ENCODE measurements at regions not wholly inside any gene's neighbourhood (a gene's known extent, or its start where the extent isn't known, plus 50 kb on each side); places are given as distances from the start of the nearest gene placed in this dataset.

DNA sequence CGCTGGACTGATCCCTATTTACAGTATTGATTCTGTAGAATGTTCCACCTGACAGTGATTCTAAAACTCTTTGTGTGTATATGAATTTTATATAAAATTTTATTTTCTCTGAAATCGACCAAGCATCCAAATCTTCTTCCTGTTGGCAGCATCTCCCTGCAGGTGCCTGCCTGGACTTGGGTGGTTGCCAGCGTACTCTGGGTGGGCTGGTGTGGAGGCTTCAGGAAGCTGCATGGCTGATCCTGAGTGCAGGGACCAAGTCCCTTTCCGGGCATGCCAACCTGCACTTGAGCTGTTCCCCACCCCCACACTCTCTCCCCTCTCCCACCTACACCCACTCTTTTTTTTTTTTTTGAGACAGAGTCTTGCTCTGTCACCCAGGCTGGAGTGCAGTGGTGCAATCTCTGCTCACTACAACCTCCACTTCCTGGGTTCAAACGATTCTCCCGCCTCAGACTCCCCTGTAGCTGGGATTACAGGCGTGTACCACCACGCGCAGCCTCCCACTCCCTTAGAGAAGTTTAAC is 53.2 kb upstream of the ALKAL2 start:
- Histone ChIP-seq H3K9me3 (peaks cover 3 to 42% (median 33%) of the 10 kb centered on the region in 8 donors), H3K27me3 (replicated peaks in 1 of 7) (peaks cover 0 to 8% (median 0%) of the 10 kb centered on the region in 7 donors), H3K4me3 (no peak overlapping the region), H3K36me3 (no peaks in the 10 kb centered on the region), H3K27ac (no peak overlapping the region), H3K4me1 (no peaks in the 10 kb centered on the region)
- TF ChIP-seq, protein P1, sequence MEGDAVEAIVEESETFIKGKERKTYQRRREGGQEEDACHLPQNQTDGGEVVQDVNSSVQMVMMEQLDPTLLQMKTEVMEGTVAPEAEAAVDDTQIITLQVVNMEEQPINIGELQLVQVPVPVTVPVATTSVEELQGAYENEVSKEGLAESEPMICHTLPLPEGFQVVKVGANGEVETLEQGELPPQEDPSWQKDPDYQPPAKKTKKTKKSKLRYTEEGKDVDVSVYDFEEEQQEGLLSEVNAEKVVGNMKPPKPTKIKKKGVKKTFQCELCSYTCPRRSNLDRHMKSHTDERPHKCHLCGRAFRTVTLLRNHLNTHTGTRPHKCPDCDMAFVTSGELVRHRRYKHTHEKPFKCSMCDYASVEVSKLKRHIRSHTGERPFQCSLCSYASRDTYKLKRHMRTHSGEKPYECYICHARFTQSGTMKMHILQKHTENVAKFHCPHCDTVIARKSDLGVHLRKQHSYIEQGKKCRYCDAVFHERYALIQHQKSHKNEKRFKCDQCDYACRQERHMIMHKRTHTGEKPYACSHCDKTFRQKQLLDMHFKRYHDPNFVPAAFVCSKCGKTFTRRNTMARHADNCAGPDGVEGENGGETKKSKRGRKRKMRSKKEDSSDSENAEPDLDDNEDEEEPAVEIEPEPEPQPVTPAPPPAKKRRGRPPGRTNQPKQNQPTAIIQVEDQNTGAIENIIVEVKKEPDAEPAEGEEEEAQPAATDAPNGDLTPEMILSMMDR (IDR thresholded peaks at IDR 0.05 in 8 of 11, conservative IDR thresholded peaks at IDR 0.05 in 3 of 11): no peak
- TF ChIP-seq POLR2AphosphoS5 (IDR thresholded peaks at IDR 0.05) (no peak), POLR2A (IDR thresholded peaks at IDR 0.05) (no peak)
- no peak for DNase-seq
- intact Hi-C loops (cut with DNase I; ENCODE audit: low total_unique reads): no loop called here
- WGBS, 5 donors: 62 to 77% (median 72%) methylated on average over 9 of the region's 9 CpGs

Measured in spleen (tissue), 11 donors.